CD4-positive, alpha-beta T cell treated with Interleukin-4 for 4 hours (primary cell): ENCODE measurements at regions not wholly inside any gene's neighbourhood (a gene's known extent, or its start where the extent isn't known, plus 50 kb on each side); places are given as distances from the start of the nearest gene placed in this dataset.

ENCODE experiments used
- DNase-seq: peaks from one replicate; pipeline ENCODE4 v3.0.0-alpha.2; 2020

DNA sequence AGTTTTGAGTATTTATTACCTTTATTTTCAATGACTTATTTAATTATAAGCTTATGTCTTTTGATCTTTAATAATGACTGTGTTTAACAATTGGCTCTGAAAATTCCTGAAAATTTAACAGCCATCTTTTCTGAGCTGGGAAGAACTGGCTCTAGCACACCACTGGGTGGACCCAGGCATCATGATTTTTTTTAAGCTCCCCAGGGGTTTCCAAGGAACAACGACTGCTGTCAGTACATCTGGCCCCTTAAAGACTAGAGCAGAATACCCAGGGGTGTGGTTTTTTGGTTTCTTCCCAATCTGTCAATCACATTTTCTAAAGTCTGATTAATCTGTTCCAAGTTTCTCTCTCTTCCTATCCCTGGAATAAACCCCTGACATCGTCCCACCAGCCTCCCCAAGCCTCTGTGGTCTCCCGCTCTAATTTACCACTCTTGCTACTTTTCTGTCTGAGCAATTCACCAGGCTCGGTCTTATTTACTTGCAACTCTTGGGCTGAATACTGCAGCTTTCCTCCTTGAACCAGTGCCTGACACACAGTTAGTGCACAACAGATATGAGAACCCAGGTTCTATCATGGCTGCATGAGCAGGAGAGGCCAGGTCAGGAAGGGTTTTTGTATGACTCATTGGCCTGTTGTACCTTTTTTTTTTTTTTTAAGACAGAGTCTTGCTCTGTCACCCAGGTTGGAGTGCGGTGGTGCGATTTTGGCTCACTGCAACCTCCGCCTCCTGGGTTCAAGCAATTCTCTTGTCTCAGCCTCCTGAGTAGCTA lies 321.9 kb downstream of the ZSWIM6 start:
- no peak for DNase-seq

DNA sequence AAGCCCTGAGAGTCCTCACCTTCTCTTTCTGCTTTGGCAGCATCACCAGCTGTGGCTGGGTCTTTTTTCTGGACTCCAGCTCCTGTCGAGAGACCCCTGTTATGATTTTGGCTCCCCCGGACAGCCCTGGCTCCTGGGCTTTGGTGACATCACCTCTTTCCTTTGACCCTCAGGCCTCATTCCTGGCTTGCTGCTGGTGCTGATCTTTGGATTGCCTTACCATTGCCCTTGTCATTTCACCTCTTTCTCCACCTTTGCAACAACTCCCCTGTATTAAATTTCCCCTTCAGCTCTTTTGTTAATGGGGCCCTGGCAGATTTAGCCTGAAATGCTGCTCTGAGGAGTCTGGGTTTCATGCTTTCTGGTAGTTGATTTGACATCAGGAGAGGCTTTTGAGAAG lies 322.8 kb downstream of the ZSWIM6 start:
- no peak for DNase-seq

DNA sequence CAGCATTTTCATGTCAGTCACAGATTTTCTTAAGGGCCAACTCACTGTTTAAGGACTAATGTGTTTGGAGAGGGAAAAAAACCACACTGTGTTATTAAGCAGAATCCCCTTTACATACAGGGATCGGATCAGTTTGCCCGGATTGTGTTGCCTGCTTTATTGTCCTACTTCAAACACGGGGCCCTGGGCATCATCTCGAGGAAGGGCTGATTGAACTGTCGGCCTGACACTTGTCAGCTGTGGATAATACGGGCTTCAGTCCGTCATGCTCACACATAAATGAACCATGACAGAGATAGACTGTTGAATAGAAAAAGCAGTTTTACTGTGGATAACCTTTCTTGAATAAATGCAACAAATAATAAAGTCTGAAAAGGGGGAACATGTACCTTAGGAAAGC lies 325.0 kb downstream of the ZSWIM6 start:
- DNase-seq, result no peak

DNA sequence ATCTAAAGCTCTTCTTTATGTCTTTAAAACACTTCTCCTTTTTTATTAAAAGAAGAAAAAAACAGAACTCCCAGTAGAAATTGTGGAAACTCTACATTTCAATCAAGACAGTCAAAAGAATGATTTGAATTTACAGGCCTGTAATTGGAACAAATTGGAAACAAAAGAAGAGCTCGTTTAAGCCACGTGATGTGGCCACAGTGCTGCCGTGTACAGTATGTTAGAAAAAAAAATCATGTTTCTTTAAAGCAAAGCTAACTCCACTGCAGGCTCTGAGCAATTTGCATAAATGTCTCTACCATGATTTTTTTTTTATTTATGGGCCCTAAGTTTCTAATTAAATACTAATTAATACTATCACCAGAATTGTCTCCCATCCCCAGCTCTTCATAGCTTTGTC lies 325.6 kb downstream of the ZSWIM6 start:
- DNase-seq, result no peak

DNA sequence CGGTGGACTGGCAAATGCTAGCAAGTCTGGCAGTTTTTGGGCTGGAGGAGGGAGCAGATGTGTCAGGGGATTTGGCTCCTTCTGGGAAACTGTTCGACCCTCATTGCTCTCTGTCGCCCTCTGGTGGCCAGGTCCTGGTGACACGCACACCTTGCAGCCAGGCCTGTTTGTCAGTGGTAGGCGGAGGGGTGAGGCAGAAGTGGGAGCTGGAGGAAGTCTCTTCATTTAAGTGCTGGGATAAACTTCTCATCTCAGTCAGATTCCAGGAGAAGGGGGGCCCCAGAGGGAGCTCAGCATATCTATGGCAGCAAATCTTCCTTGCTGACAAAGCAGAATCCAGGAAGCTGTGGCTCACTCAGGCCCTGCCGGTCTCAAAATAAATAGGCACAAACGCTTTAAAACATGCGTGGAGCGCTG lies 326.5 kb downstream of the ZSWIM6 start:
- peak; percentile 70 for DNase-seq

DNA sequence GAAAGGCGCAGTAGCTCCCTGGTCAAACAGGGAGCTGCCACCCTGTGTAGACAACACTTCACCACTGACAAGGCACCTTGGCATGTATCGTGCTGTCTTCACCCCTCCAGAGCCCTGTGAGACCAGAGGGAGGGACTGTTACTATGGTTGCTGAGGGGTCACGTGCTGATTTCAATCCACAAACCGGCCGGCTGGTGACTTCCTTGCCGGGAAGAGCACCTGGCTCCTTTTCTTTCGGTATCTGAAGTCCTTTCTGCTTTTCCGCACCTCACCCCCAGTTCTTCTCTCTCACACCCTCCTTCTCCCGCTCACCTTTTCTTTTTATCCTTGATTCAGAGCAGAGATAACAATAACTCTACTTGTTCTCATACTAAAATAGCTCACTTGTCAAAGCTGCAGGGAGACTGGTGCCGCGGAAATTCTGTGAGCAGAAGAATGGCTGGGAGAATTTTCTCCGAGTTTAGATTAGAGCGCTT lies 327.2 kb downstream of the ZSWIM6 start:
- DNase-seq, result no peak

DNA sequence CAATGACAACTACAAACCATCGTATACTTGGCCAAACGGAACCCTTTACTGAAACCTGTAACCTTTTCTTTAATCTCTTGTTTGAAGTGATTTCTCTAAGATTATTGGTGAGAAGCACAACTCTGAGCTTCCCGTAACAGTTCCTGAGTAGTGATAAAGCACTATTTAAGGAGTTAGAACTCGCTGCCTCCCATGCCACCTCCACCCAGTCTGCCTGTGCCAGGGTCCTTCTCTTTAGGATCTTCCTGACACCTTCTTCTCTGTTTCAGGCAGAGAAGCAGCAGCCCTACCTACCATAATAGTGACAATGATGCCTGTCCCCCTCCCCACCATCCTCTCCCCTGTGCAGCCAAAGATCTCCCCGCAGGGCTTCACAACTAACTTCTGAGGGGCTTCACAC lies 330.6 kb downstream of the ZSWIM6 start:
- no peak for DNase-seq

DNA sequence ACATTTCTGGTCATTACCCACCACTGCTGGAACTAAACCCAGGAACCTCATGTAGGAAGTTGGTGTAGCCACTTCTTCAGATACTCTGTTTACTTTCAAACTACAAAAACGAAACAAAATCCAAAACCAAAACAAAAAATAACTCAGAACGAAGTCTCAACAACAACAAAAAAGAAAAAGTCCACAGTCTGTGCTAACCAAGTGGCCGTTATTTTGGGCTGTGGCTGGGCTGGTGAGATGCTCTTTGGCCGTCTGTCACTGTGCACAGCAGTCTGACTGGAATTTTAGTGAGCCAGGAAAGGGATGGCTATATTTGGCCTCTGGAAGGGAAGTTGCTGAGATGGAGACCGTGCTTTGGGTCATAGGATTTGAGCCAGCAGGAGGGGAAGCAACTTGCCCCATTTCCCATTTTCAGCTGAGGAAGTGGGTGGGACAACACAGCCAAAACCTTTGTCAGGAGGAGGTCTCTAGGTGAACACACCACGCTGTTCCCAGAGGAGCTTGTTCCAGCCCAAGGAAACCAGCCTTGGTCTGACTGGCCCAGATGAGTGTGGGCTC lies 334.1 kb downstream of the ZSWIM6 start:
- DNase-seq, result no peak

DNA sequence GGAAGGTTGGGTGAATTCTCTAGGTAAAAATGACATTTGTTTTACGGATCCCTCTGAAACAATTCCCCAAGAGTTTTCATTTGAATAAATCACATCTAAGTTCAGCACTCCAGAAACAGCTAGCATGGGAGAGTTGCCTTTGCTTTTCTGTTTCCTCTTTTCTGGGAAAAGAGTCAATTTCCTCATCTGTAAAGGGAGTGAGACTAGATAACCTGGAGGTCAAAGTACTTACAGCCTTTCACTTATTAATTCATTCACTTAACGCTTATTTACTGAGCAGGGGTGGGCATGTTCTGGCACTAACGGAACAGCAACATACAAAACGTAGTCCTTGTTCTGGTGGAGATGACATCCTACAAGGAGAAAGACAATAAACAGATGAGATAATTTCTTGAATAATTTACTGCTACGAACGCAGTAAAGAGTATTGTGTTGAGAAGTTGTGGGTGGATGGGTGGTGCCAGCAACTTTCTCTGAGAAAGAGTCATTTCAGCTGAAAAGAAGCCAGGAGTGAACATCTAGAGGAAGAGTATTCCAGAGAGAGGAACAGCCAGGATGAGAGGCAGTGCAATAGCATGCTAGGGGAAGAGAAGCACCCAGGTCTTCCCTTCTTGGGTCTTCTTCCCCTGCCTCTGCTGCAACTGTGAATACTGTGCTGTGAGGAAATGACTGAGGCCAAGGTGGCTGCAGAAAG lies 335.6 kb downstream of the ZSWIM6 start:
- DNase-seq, result no peak

DNA sequence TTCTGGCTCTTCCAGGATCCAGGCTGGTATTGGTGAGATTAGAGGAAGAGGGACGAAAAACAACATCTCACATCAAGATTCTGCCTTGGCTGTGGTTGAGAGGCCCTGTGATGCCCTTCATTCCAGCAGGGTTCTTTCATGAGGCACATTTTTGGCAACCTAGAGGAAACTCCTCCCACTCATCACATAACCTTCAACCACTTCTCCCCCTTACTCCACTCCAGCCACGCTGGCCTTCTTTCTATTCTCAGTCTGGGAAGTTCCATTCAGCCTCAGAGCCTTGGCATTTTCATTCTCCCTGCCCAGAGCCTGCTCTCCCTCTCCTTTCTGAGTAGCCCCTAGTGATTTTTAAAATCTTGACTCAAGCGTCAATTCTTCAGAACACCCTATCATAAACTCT lies 337.5 kb downstream of the ZSWIM6 start:
- DNase-seq, result no peak

DNA sequence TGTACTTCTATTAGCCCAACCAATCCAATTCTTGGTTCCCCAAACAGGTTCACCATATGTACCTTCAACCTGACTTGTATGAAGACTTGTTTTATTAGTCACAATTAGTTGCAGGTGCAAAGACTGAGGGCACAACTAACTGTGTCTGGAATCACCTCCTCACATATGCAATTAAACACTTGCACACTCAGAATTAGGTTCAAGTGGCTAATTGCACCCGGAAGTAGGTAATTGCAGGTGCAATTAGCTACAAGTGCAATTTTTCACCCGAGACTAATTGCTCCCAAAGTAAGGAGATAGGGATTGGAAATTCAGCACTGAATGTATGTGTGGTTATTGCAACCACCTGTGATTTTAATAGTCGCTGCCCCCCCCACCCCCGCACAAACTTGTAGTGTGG lies 338.9 kb downstream of the ZSWIM6 start:
- DNase-seq, result no peak

DNA sequence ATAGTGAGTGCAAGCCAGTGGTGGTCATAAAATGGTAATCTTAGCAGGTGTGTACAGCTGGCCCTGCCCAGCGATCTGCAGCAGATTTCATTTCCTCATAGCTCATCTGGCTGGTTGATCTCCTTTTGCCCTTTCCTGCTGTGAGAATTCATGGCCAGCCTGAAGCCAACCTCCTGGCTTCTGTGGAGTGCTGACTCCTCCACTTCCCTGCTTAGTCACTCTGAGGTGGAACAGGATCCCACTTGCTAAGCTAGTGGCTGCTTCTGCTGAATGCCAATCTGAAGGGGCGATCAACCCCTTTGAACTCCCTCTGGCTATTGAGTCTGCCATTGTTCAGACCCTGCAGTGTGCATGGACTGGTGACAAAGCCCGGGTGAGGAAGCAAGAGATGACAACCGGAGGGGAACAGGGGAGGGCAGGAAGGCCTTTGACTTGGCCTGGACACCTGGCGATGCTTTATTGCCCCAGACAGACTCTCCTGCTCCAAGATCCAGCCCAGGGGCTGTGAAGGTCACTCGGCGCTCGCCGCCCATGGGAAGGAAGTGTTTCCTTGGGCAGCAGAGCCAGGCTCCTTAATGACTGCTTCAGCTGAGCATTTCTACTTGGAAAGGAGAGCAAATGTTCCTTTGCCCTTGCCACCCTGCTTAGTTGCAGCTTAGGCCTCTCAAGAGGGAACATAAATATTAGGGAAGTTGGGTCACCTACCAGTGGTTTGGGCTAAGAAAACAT lies 341.1 kb downstream of the ZSWIM6 start:
- no peak for DNase-seq

DNA sequence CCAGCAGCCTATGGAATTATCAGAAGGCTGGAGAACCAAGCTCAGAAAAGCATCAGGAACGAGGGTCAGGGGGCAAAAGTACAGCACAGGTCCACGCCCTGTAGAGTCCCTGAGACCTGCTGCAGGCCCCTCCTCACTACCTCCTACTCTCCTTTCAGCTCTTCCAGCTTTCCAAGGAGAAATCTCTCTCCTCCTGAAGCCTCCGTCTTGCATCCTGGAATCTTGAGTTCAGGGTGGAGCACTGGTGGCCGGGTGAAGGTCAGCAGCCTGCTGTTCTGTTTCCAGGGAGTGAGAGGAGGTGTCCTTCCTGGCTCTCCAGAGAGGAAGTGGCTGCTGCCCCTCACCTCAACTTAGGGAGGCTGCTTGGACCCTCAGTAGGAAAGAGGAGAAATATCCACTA lies 342.3 kb downstream of the ZSWIM6 start:
- no peak for DNase-seq

DNA sequence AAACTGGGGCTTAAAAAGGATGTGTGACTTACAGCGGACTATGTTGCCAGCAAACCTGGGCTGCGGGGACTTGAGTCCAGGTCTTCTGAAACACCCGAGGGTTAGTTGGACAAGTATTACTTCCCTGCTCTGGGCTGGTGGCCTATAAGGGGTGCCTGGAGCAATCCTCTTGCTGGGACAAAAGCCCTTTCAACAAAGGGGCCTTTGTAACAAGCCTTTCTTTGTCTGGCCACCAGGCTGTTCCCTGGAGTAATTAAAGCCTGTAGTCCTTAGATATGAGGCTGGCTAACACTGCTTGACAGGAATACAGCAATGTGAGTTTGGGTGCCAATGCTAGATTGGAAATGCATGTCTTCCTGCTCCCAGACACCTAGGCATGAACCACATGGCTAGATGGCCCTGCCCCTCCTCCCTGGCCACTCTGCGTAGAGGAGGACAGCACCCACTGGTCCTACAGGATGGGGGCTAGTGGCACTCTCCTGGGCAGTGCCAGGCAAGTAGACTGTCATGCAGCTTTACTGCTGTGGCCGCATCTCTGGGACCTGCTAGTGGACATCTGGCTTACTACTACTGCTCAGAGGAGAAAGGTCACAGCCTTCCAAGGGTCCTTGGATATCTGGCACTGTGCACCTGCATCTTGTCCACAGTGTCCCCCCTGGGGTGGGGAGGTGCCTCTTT lies 343.1 kb downstream of the ZSWIM6 start:
- no peak for DNase-seq

DNA sequence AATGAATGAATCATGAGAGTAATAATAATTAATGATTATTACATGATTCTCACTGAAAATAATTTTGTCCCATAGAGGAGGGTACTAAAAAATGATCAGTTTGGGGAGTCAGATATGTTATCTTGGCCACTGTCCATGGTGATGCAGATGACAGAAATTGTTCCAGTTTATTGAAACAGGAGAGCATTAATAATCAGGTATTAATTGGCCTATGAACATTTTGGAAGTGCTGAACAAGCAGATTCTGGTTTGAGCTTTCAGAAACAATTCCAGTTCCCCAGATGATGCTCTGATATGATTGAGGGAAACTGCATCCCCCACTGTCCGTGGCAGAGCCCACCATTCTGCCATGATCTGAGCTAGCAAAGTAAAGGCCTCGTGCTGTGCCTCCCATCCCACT lies 345.2 kb downstream of the ZSWIM6 start:
- no peak for DNase-seq

DNA sequence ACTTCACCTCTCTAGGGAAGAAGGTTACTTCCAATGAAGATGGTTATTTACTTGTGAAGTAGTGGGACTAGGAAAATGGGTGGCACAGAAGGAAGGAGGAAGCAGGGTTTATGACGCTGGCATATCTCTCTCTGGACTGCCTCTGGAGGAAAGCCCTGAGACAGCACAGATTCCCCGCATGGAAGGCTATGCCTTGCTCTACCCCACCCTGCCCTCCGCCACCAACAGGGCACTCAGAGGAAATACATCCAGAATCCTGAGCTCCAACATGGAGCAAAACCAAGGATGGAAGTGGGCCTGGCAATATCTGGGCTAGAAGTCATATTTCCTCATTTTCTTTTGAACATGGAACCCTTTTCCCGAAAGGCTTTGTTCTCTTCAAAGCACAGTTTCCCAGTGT lies 346.9 kb downstream of the ZSWIM6 start:
- no peak for DNase-seq

DNA sequence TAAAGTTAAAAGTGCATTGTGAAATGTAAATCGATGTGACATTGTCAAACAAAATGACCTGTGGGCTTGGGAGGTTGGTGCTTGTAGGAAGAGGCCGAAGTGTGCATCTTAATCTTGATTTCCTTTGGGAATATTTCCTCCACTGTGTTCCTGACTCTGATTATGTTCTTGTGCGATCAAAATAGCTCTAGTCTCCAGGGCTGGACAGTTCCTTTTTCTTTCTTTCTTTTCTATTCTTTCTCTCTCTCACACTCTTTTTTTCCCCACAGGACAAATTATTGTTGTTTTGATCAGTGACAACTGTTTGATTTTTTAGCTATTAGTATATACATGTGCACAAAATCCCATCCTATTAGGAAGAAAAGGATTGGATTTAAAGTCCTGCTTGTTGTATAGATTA lies 347.5 kb downstream of the ZSWIM6 start:
- DNase-seq, result no peak

DNA sequence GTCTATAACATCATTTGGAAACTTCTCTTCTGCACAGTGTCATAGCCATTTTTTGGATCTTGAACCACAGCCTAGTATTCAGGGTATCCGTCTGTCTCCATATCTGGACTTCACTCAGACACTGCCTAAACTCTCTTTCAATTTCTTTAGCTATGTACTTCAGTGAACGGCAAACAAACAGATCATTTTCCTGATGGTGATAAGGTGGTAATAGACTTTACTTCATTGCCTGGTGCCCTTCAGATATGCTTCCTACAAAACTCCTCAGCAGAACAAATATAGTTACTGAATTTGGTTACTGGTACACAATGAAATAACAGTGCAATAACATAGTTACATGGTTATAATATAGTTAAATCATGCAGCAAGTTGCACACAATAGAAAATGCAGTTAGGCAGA lies 348.2 kb downstream of the ZSWIM6 start:
- no peak for DNase-seq

DNA sequence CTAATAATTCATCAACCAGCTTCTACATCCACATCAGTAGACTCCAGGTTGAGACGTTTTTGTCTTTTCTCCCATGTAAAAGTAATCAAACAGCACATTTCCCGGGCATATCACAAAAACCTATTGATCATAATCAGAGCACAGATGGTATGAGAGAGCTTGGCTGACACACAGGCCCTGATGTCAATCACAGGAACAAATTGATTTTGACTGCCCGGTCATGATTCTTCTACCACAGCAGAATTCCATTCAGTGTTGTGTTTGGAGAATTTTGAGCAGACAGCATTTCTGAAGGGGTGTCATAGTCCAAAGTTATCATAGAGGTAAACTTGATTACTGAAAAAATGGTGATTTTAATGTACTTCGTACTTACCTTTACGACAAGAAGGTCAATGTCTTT lies 351.1 kb downstream of the ZSWIM6 start:
- no peak for DNase-seq

DNA sequence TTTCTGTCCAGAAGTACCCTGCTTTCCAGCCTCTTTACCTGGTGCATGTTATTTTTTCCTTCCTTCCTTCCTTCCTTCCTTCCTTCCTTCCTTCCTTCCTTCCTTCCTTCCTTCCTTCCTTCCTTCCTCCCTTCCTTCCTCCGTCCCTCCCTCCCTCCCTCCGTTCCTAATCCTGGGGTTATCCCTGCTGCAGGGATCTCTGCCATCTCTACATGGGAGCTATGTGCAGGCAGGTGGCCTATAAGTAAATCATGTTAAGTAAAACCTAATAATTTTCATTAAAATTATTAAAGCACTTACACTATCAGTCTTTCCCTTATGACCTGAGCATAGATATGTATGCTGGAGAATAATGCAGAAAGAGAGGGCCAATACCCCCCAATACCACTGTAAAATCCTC lies 351.9 kb downstream of the ZSWIM6 start:
- DNase-seq, result no peak

DNA sequence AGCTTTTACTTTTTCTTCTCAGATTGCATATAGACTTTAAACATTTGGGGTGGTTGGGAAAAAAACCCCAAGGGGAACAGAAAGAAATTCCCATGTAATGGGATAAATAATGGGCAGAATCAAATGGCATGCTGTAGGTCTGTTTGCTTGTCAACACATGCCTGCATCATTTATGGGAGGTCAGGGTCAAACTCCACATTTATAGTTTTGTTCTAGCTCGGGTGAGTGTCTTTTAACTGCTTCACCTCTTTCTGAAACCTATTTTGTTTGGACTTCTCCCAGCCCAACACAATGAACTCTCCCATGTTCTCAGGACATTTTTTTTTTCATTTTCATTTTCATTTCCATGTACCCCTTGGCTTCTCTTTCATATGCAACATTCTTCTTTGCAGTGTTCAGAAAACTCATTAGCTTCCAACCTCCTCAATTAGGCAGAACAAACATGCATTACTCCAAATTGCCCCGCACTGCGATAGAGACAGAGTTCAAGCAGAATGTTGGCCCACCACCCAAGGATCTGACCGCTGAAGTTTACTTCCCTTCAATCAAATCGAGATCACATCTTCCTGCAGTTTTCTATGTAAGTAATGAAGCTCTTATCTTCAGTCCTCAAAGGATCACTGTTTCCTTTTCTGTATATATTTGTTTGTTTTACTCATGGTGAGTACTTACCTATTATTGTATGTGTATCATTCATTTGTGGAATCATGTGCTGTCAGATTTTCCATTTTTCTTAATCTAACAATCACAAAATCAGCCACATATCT lies 354.6 kb downstream of the ZSWIM6 start:
- no peak for DNase-seq

DNA sequence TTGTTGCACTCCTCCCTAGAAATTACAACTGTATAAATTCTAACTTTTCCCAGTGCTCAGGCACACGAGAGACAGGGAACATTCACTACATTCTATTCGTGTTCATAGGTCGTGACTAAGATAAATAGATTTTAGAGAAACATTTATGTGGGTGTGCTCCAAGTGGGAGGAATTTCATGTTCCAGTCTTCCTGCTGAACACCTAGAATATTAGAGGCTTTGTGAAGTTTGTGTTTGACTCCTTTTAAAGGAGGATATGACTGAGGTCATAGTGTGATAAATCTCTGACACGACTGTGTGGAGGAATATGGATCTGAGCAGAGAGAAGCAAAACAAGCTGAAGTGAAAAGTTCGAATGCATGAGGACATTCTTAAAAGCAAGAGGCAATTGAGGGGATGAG lies 355.3 kb downstream of the ZSWIM6 start:
- DNase-seq, result no peak
